ENCODE measurements at regions not wholly inside any gene's neighbourhood (a gene's known extent, or its start where the extent isn't known, plus 50 kb on each side); places are given as distances from the start of the nearest gene placed in this dataset.
"Not testable (repeated sequence)": the region's sequence is repeated elsewhere in the genome, so short reads cannot be mapped to it uniquely, and the experiment has no call there.

- not testable (repeated sequence) for H3K4me2 ChIP-seq, H3K4me3 ChIP-seq, H4K20me1 ChIP-seq, H3K36me3 ChIP-seq, H3K9ac ChIP-seq, H3K27ac ChIP-seq, H3K27me3 ChIP-seq, H3K4me1 ChIP-seq, H3K9me3 ChIP-seq
These were observed 66.2 kb downstream of the SYT15 start for GRCh38 chr10:46645110-46645509.

GRCh38 chr10:46646132-46646531 lies 67.2 kb downstream of the SYT15 start:
- H3K36me3 ChIP-seq, H3K27me3 ChIP-seq, H3K4me2 ChIP-seq, H4K20me1 ChIP-seq, H3K27ac ChIP-seq, H3K4me3 ChIP-seq, H3K9ac ChIP-seq, H3K4me1 ChIP-seq, H3K9me3 ChIP-seq: not testable (repeated sequence)

- not testable (repeated sequence) for H4K20me1 ChIP-seq, H3K4me1 ChIP-seq, H3K9me3 ChIP-seq, H3K27ac ChIP-seq, H3K27me3 ChIP-seq, H3K9ac ChIP-seq, H3K4me3 ChIP-seq, H3K36me3 ChIP-seq, H3K4me2 ChIP-seq
These were observed 72.0 kb downstream of the SYT15 start for GRCh38 chr10:46650967-46651366.

DNA sequence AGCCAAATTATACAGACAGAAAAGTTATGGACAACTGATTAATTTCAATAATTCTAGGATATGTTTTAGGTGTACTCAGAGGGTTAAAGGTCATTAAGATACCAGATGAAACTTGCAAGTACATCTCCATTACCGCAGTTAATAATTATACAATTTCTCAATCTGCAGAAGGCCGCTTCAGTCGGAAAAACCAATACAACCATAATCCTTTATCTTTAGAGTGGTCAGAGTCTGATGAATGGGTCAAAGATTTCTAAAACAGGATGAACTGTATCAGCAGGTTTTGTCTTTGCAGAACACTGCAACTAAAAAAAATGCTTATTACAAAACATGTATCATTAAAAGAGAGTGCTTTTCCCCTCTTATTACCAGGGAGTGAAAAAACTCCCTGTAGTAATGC lies 78.5 kb downstream of the SYT15 start:
- H3K4me2 ChIP-seq, H3K27ac ChIP-seq, H3K9me3 ChIP-seq, H3K9ac ChIP-seq, H3K36me3 ChIP-seq, H3K4me1 ChIP-seq, H3K4me3 ChIP-seq, H3K27me3 ChIP-seq, H4K20me1 ChIP-seq: not testable (repeated sequence)

DNA sequence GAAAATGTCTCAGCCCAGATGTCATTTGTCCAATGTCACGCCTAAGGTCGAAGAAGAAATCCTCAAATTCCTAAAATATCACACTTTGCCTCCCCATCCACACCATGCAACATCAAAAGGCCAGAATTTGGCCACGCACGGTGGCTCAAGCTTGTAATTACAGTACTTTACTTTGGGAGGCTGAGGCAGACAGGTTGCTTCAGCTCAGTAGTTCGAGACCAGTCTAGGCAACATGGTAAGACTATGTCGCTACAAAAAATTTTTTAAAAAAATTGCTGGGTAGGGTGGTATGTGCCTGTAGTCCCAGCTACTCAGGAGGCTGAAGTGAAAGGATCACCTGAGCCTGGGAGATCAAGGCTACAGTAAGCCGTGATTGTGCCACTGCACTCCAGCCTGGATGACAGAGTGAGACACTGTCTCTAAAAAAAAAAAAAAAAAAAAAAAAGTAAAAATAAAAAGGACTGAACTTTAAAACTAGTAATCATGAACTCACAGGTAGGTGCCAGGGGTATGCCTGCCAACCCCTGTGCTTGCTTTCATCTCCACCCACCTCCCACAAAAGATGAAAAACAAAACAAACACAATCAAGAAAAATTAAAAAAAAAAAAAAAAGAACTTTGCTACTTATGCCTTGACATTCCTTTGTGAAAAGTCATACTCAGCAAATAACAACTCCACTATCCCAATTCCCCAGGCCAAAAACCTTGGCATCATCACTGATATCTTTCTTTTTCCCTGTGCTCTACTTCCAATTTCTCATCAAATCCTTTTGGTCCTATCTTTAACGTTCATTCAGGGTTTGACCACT lies 81.3 kb downstream of the SYT15 start:
- H3K9ac ChIP-seq, H4K20me1 ChIP-seq, H3K4me2 ChIP-seq, H3K36me3 ChIP-seq, H3K27ac ChIP-seq, H3K9me3 ChIP-seq, H3K4me3 ChIP-seq, H3K27me3 ChIP-seq, H3K4me1 ChIP-seq: not testable (repeated sequence)

DNA sequence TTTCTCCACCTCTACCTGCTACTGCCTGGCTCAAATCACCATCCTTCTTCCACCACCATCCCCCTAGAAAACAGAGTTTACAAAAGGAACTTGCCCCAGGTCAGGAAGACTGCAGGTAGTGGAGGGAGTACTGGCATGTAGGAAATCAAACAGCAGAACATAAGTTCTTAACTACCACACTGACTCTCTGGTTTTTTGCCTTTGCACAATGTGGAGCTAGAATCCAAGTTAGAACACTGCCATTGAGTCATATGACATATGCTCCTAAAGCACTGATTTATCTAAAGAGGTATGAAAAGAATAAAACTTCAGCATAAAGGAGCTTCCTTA lies 81.9 kb downstream of the SYT15 start:
- H3K4me1 ChIP-seq, H3K36me3 ChIP-seq, H3K9ac ChIP-seq, H3K4me2 ChIP-seq, H4K20me1 ChIP-seq, H3K27me3 ChIP-seq, H3K4me3 ChIP-seq, H3K27ac ChIP-seq, H3K9me3 ChIP-seq: not testable (repeated sequence)

DNA sequence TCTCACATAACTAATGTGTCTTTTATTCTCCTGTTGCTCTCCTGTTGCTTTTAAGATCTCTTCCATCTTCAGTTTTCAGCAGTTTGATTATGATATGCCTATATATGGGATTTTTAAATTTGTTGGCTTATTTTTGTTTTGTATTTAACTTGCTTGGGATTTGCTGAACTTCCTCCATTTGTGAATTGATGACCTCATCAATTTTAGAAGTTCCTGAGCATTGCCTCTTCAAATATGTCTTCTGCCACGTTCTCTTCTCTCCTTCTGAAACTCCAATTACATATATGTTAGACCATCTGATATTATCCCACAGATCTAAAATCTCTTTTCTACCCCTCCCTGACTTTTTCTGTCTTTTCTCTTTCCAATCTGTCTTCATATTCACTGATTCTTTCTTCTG lies 86.6 kb downstream of the SYT15 start:
- not testable (repeated sequence) for H3K27me3 ChIP-seq, H3K4me1 ChIP-seq, H3K4me2 ChIP-seq, H3K36me3 ChIP-seq, H3K9me3 ChIP-seq, H3K4me3 ChIP-seq, H4K20me1 ChIP-seq, H3K9ac ChIP-seq, H3K27ac ChIP-seq

DNA sequence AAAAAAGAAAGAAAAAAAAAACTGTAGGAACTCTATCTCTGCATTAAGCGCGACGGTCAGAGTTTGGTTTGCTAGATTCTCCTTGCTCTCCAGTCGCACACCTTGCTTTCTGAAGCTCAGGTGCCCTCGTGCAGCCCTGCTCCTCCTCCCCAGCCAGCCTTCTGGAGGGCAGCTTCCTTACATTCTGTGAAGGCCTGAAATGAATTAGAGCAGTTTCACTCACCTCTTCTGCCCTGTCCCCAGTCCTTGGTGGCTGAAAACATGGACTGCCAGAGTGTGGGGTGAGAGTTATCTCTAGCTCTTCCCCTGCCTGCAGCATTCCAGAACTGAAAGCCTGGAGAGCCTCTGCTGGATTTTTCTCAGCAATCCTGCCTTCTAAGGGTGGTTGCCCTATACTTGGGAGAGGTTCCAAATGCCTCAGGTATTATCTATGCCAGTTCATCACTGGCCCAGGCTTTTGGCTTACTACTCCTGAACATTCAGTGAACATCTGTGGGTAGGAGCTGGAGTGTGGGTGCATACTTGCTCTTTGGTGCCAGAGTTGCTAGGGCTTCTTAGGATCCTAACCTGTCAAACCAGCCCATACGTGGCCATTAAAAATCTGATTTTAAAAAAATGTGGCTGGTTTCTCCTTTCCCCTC lies 89.5 kb downstream of the SYT15 start:
- H3K4me3 ChIP-seq, H3K36me3 ChIP-seq, H3K4me1 ChIP-seq, H3K4me2 ChIP-seq, H3K9me3 ChIP-seq, H4K20me1 ChIP-seq, H3K27ac ChIP-seq, H3K27me3 ChIP-seq, H3K9ac ChIP-seq: not testable (repeated sequence)

DNA sequence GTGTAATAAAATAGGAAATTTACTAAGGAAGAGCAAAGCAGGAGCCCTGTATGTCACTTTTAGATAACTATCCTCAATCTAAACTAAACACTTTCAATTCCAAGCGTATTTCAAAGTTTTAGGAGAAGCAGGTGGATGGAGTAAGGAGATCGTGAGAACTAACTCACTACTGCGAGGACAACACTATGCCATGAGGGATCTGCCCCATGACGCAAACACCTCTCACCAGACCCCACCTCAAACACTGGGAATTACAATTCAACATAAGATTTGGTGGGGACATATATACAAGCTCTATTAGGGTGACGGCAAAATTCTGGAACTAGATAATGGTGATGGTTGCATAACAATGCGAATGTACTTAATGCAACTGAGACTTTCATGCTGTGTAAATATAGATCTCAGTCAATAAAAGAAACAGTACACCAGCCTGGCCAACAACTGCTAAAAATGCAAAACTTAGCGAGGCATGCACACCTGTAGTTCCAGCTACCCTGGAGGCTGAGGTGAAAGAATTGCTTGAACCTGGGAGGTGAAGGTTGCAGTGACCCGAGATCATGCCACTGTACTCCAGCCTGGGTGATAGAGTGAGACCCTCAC lies 99.0 kb downstream of the SYT15 start:
- H3K36me3 ChIP-seq, H3K4me3 ChIP-seq, H3K27ac ChIP-seq, H3K27me3 ChIP-seq, H3K9ac ChIP-seq, H3K4me1 ChIP-seq, H3K4me2 ChIP-seq, H4K20me1 ChIP-seq, H3K9me3 ChIP-seq: not testable (repeated sequence)

DNA sequence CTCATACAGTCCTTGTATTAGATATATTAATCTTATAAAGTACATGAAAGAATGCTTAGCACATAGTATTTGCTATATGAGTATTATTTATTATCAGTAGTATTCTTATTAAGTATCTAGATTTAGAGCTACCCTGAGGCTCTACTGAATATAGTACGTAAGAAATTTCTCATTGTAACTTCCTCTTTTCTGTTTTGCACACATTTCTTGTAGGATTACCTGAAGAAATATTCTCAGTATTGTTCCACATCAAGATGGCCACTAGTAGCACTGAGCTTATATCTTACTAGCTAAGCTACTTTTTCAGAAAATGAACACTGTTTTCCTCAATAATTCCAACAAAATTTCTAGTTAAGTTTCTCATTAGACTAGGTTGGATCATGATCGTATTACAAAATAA lies 112.5 kb downstream of the SYT15 start:
- H3K36me3 ChIP-seq, H3K4me2 ChIP-seq, H3K27ac ChIP-seq, H3K27me3 ChIP-seq, H3K4me3 ChIP-seq, H4K20me1 ChIP-seq, H3K9ac ChIP-seq, H3K9me3 ChIP-seq, H3K4me1 ChIP-seq: not testable (repeated sequence)

- not testable (repeated sequence) for H4K20me1 ChIP-seq, H3K27ac ChIP-seq, H3K9me3 ChIP-seq
These were observed 114.3 kb downstream of the SYT15 start for GRCh38 chr10:46693218-46693617.

DNA sequence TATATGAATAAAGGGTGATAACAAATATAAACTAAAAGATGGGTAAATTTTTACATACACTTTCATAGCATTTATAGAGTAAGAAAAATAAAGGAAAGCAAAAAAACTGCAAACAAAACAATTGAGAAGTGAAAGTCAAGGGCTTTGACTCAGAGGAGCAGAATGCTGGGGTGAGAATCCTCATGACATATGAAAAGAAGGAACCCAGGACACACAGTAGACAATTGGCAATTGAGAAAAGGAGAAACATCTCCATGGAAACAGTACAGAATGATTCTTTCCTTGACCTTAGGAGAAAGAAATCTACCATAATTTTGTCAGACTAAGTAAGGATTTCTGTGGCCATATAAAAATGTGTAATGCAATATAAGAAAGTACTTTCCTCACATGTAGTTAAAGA lies 138.3 kb downstream of the SYT15 start:
- not testable (repeated sequence) for H3K4me2 ChIP-seq, H3K27ac ChIP-seq, H3K9me3 ChIP-seq, H3K4me1 ChIP-seq, H3K27me3 ChIP-seq, H3K4me3 ChIP-seq, H3K36me3 ChIP-seq, H3K9ac ChIP-seq, H4K20me1 ChIP-seq

More at GRCh38 chr10:46693218-46693617, 114.3 kb downstream of the SYT15 start:
- not testable (repeated sequence) for H3K4me1 ChIP-seq, H3K27me3 ChIP-seq, H3K9ac ChIP-seq, H3K4me2 ChIP-seq, H3K36me3 ChIP-seq, H3K4me3 ChIP-seq

GRCh38 chr10:46718014-46718413 lies 139.1 kb downstream of the SYT15 start:
- H3K4me1 ChIP-seq: not testable (repeated sequence)

GRCh38 chr10:46720386-46720785 lies 141.5 kb downstream of the SYT15 start:
- H3K4me3 ChIP-seq, H3K9me3 ChIP-seq, H3K4me2 ChIP-seq, H3K27me3 ChIP-seq, H3K27ac ChIP-seq, H3K4me1 ChIP-seq, H3K36me3 ChIP-seq, H3K9ac ChIP-seq, H4K20me1 ChIP-seq: not testable (repeated sequence)

More at GRCh38 chr10:46718014-46718413, 139.1 kb downstream of the SYT15 start:
- H3K36me3 ChIP-seq, H3K27ac ChIP-seq, H4K20me1 ChIP-seq, H3K27me3 ChIP-seq, H3K9ac ChIP-seq, H3K4me2 ChIP-seq, H3K9me3 ChIP-seq, H3K4me3 ChIP-seq: not testable (repeated sequence)
